NT2/D1 (cell line): ENCODE measurements at regions not wholly inside any gene's neighbourhood (a gene's known extent, or its start where the extent isn't known, plus 50 kb on each side); places are given as distances from the start of the nearest gene placed in this dataset.

Experiments
- SUZ12 ChIP-seq: IDR thresholded peaks from 2 replicates; pipeline ENCODE4 v1.6.1; 2011; ENCODE audit not compliant: insufficient read length, insufficient read depth; ENCODE audit errors: extremely low read depth
- YY1 ChIP-seq: IDR thresholded peaks from 2 replicates; pipeline ENCODE4 v1.6.1; 2011; ENCODE audit not compliant: insufficient read length, insufficient read depth
- ZNF274 ChIP-seq: IDR thresholded peaks from 2 replicates; pipeline ENCODE4 v1.6.1; 2011; ENCODE audit warnings: mild to moderate bottlenecking, low read depth, low read length

DNA sequence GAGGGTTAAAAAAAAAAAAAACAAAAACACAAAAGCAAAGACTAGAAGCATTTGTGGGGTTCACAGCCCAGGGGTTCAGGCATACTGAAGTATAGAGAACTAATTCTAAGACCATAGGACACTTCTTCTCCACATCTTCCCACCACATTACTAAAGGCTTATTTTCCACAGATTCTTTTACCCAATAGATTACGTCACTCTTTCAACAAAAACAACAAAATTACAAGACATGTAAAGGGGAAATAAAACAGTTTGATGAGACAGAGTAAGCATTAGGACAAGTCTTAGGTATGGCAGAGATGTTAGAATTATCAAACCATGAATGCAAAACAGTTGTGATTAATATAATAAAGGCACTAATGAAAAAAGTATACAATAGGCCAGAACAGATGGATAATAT, 2013.7 kb downstream of the MRPL39 start:
- TF ChIP-seq YY1, result no peak
- no peak for TF ChIP-seq ZNF274
- TF ChIP-seq SUZ12, result no peak
